IPS-20b (cell line): ENCODE measurements at regions not wholly inside any gene's neighbourhood (a gene's known extent, or its start where the extent isn't known, plus 50 kb on each side); places are given as distances from the start of the nearest gene placed in this dataset.
"Not testable (repeated sequence)": the region's sequence is repeated elsewhere in the genome, so short reads cannot be mapped to it uniquely, and the experiment has no call there.

ENCODE experiments used
- H3K27ac ChIP-seq: one replicate; pipeline ENCODE4 v1.5.1; 2013; ENCODE audit warnings: low read length
- H3K27me3 ChIP-seq: 2 replicates; pipeline ENCODE4 v1.6.1; 2013; ENCODE audit warnings: mild to moderate bottlenecking, low read length, inconsistent platforms; ENCODE audit not compliant: insufficient read depth
- H3K36me3 ChIP-seq: 2 replicates; pipeline ENCODE4 v1.6.1; 2013; ENCODE audit warnings: low read depth, mild to moderate bottlenecking, inconsistent platforms, low read length, moderate library complexity; ENCODE audit not compliant: insufficient read depth
- H3K4me1 ChIP-seq: 2 replicates; pipeline ENCODE4 v1.6.1; 2013; ENCODE audit warnings: mild to moderate bottlenecking, control low read depth, inconsistent platforms, low read length, moderate library complexity; ENCODE audit not compliant: insufficient read depth
- H3K4me3 ChIP-seq: 2 replicates; pipeline ENCODE4 v1.5.1; 2013; ENCODE audit warnings: mild to moderate bottlenecking, low read length, inconsistent platforms
- H3K9ac ChIP-seq: 2 replicates; pipeline ENCODE4 v1.6.1; 2013; ENCODE audit warnings: low read depth, mild to moderate bottlenecking, inconsistent platforms, low read length, moderate library complexity
- H3K9me3 ChIP-seq: 2 replicates; pipeline ENCODE4 v1.6.1; 2013; ENCODE audit warnings: mild to moderate bottlenecking, low read depth, low read length, inconsistent platforms; ENCODE audit not compliant: insufficient read depth

GRCh38 chr4:115456231-115456630 is 342.8 kb upstream of the NDST4 start:
- H3K9me3 ChIP-seq = no peaks in the 10 kb centered on the region
- no peak overlapping the region for H3K27ac ChIP-seq
- H3K4me3 ChIP-seq = no peak overlapping the region
- H3K27me3 ChIP-seq = no peaks in the 10 kb centered on the region
- no peak overlapping the region for H3K9ac ChIP-seq
- H3K4me1 ChIP-seq = no peaks in the 10 kb centered on the region
- no peaks in the 10 kb centered on the region for H3K36me3 ChIP-seq

- no peaks in the 10 kb centered on the region for H3K9me3 ChIP-seq
- no peaks in the 10 kb centered on the region for H3K27me3 ChIP-seq
- H3K4me3 ChIP-seq = no peak overlapping the region
- no peak overlapping the region for H3K27ac ChIP-seq
- H3K4me1 ChIP-seq = no peaks in the 10 kb centered on the region
- H3K36me3 ChIP-seq = no peaks in the 10 kb centered on the region
- no peak overlapping the region for H3K9ac ChIP-seq
These were observed 340.8 kb upstream of the NDST4 start for GRCh38 chr4:115454228-115454627.

GRCh38 chr4:115453416-115453815 is 340.0 kb upstream of the NDST4 start:
- Histone ChIP-seq H3K27ac (no peak overlapping the region), H3K9me3 (no peaks in the 10 kb centered on the region), H3K27me3 (no peaks in the 10 kb centered on the region), H3K9ac (no peak overlapping the region), H3K36me3 (no peaks in the 10 kb centered on the region), H3K4me3 (no peak overlapping the region), H3K4me1 (no peaks in the 10 kb centered on the region)

GRCh38 chr4:115452229-115452628 is 338.8 kb upstream of the NDST4 start:
- H3K27me3 ChIP-seq, H3K4me1 ChIP-seq, H3K9ac ChIP-seq, H3K9me3 ChIP-seq, H3K4me3 ChIP-seq, H3K36me3 ChIP-seq, H3K27ac ChIP-seq: not testable (repeated sequence)

- Histone ChIP-seq H3K27ac (no peak overlapping the region), H3K9ac (no peak overlapping the region), H3K9me3 (no peaks in the 10 kb centered on the region), H3K4me3 (no peak overlapping the region), H3K27me3 (no peaks in the 10 kb centered on the region), H3K4me1 (no peaks in the 10 kb centered on the region), H3K36me3 (no peaks in the 10 kb centered on the region)
These were observed 324.3 kb upstream of the NDST4 start for GRCh38 chr4:115437739-115438138.

GRCh38 chr4:115433491-115433890 is 320.1 kb upstream of the NDST4 start:
- H3K36me3 ChIP-seq = no peaks in the 10 kb centered on the region

GRCh38 chr4:115430024-115430423 is 316.6 kb upstream of the NDST4 start:
- no peak overlapping the region for H3K4me3 ChIP-seq
- H3K27me3 ChIP-seq = no peaks in the 10 kb centered on the region
- H3K4me1 ChIP-seq = peaks cover 4% of the 10 kb centered on the region; the same call in 1 of the 2 replicates
- H3K9me3 ChIP-seq = no peaks in the 10 kb centered on the region
- H3K9ac ChIP-seq = no peak overlapping the region
- no peaks in the 10 kb centered on the region for H3K36me3 ChIP-seq
- H3K27ac ChIP-seq = no peak overlapping the region

More at GRCh38 chr4:115433491-115433890, 320.1 kb upstream of the NDST4 start:
- Histone ChIP-seq H3K9me3 (no peaks in the 10 kb centered on the region), H3K27me3 (no peaks in the 10 kb centered on the region), H3K4me3 (no peak overlapping the region), H3K27ac (no peak overlapping the region), H3K9ac (no peak overlapping the region), H3K4me1 (no peaks in the 10 kb centered on the region)

- peaks cover 4% of the 10 kb centered on the region; the same call in 1 of the 2 replicates for H3K4me1 ChIP-seq
- H3K4me3 ChIP-seq = no peak overlapping the region
- H3K9ac ChIP-seq = no peak overlapping the region
- H3K27ac ChIP-seq = no peak overlapping the region
- peaks cover 13% of the 10 kb centered on the region for H3K9me3 ChIP-seq
- no peaks in the 10 kb centered on the region for H3K36me3 ChIP-seq
- no peaks in the 10 kb centered on the region for H3K27me3 ChIP-seq
These were observed 315.0 kb upstream of the NDST4 start for GRCh38 chr4:115428455-115428854.

GRCh38 chr4:115424852-115425251 is 311.4 kb upstream of the NDST4 start:
- no peak overlapping the region for H3K27ac ChIP-seq
- H3K4me3 ChIP-seq = no peak overlapping the region
- no peaks in the 10 kb centered on the region for H3K27me3 ChIP-seq
- H3K36me3 ChIP-seq = no peaks in the 10 kb centered on the region
- no peak overlapping the region for H3K9ac ChIP-seq
- H3K9me3 ChIP-seq = peaks cover 39% of the 10 kb centered on the region
- peaks cover 4% of the 10 kb centered on the region; the same call in 1 of the 2 replicates for H3K4me1 ChIP-seq

- no peaks in the 10 kb centered on the region for H3K4me1 ChIP-seq
- peaks cover 38% of the 10 kb centered on the region for H3K9me3 ChIP-seq
- H3K9ac ChIP-seq = no peak overlapping the region
- H3K36me3 ChIP-seq = no peaks in the 10 kb centered on the region
- H3K4me3 ChIP-seq = no peak overlapping the region
- no peaks in the 10 kb centered on the region for H3K27me3 ChIP-seq
- no peak overlapping the region for H3K27ac ChIP-seq
These were observed 305.4 kb upstream of the NDST4 start for GRCh38 chr4:115418635-115419396.

GRCh38 chr4:115396034-115396433 is 282.6 kb upstream of the NDST4 start:
- H3K9ac ChIP-seq = no peak overlapping the region
- H3K4me3 ChIP-seq = no peak overlapping the region
- H3K27me3 ChIP-seq = no peaks in the 10 kb centered on the region
- H3K36me3 ChIP-seq = no peaks in the 10 kb centered on the region
- no peaks in the 10 kb centered on the region; the same call in 1 of the 2 replicates for H3K9me3 ChIP-seq
- no peaks in the 10 kb centered on the region for H3K4me1 ChIP-seq
- no peak overlapping the region for H3K27ac ChIP-seq

- no peak overlapping the region for H3K4me3 ChIP-seq
- no peak overlapping the region for H3K27ac ChIP-seq
- H3K27me3 ChIP-seq = no peaks in the 10 kb centered on the region
- no peaks in the 10 kb centered on the region for H3K9me3 ChIP-seq
- H3K36me3 ChIP-seq = no peaks in the 10 kb centered on the region
- H3K4me1 ChIP-seq = no peaks in the 10 kb centered on the region
- no peak overlapping the region for H3K9ac ChIP-seq
These were observed 263.4 kb upstream of the NDST4 start for GRCh38 chr4:115376866-115377265.
